GM06990 (cell line): ENCODE measurements at regions not wholly inside any gene's neighbourhood (a gene's known extent, or its start where the extent isn't known, plus 50 kb on each side); places are given as distances from the start of the nearest gene placed in this dataset.
"Not testable (repeated sequence)": the region's sequence is repeated elsewhere in the genome, so short reads cannot be mapped to it uniquely, and the experiment has no call there.

ENCODE experiments used
- DNase-seq: peaks from one replicate; pipeline ENCODE4 v3.0.0-alpha.2; 2011; ENCODE audit not compliant: insufficient read length; ENCODE audit errors: extremely low read depth
- H3K27me3 ChIP-seq: replicated peaks from 2 replicates; pipeline ENCODE4 v1.6.0; 2011; ENCODE audit warnings: low read length; ENCODE audit not compliant: control insufficient read depth, insufficient read depth
- H3K36me3 ChIP-seq: 2 replicates; pipeline ENCODE4 v1.5.1; 2011; ENCODE audit warnings: low read length; ENCODE audit not compliant: control insufficient read depth, insufficient read depth
- H3K4me3 ChIP-seq: replicated peaks from 2 replicates; pipeline ENCODE4 v1.5.1; 2011; ENCODE audit warnings: low read depth, mild to moderate bottlenecking, control low read depth, low read length
- TF ChIP-seq, protein P1 (sequence below): IDR thresholded peaks from 2 replicates; pipeline ENCODE4 v1.5.1; 2011; ENCODE audit warnings: low read length, control low read depth, mild to moderate bottlenecking, inconsistent platforms; ENCODE audit not compliant: insufficient read depth, poor library complexity, severe bottlenecking

DNA sequence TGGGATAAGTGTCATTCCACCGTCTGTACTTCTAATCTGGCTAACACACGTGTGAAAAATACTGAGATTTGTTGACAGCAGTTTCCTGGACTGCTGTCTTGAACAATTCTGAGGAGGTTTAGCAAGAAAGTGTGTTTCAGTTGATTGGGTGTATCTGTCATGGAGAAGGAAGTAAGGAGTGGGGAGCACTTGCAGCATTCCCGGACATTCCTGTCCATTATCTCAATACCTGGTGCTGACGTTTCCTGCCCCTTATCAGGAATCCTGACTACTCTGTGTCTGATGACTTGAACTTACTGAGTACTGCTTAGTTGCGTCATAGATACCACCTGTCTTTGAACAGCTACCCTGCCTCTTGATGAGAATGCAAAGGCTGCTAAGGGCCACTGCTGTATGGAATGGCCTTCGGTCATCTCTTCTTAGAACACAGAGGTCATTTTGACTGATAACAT is 72.0 kb upstream of the VKORC1L1 start:
- no peaks in the 10 kb centered on the region for H3K36me3 ChIP-seq
- TF ChIP-seq, protein P1, sequence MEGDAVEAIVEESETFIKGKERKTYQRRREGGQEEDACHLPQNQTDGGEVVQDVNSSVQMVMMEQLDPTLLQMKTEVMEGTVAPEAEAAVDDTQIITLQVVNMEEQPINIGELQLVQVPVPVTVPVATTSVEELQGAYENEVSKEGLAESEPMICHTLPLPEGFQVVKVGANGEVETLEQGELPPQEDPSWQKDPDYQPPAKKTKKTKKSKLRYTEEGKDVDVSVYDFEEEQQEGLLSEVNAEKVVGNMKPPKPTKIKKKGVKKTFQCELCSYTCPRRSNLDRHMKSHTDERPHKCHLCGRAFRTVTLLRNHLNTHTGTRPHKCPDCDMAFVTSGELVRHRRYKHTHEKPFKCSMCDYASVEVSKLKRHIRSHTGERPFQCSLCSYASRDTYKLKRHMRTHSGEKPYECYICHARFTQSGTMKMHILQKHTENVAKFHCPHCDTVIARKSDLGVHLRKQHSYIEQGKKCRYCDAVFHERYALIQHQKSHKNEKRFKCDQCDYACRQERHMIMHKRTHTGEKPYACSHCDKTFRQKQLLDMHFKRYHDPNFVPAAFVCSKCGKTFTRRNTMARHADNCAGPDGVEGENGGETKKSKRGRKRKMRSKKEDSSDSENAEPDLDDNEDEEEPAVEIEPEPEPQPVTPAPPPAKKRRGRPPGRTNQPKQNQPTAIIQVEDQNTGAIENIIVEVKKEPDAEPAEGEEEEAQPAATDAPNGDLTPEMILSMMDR, result no peak
- DNase-seq, result no peak
- H3K4me3 ChIP-seq, result no peak overlapping the region
- H3K27me3 ChIP-seq, result no peaks in the 10 kb centered on the region

- H3K27me3 ChIP-seq, result no peaks in the 10 kb centered on the region
- DNase-seq, result no peak
- H3K4me3 ChIP-seq, result no peak overlapping the region
- TF ChIP-seq, protein P1, result no peak
- H3K36me3 ChIP-seq, result no peaks in the 10 kb centered on the region
Observed at GRCh38 chr7:65804887-65805286, 68.0 kb upstream of the VKORC1L1 start.

GRCh38 chr7:65807067-65807466 is 65.8 kb upstream of the VKORC1L1 start:
- H3K4me3 ChIP-seq, H3K36me3 ChIP-seq, DNase-seq, H3K27me3 ChIP-seq: not testable (repeated sequence)

DNA sequence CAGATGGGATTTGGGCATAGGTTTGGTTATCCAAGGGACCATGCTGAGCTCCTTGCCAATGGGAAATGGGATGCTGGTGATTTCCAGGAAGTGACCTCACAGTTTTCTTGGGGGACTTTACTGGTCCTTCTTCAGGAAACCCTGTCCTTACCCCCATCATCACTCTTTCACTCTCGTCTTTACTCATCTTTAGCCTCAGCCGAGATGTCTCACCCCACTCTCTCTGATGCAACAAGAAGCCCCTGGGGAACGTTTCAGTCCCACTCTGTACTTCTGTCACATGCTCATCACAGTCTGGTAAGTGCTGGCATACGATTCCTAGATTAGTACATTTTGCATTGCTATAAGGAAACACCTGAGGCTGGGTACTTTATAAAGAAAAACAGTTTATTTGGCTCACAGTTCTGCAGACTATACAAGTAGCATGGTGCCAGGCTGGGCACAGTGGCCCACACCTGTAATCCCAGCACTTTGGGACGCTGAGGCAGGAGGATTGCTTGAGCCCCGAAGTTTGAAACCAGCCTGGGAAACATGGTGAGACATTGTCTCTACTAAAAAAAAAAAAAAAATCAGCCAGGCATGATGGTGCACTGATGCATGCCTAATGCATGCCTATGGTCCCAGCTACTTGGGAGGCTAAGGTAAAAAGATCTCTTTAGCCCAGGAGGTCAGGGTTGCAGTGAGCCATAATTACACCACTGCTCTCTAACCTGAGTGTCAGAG is 63.5 kb upstream of the VKORC1L1 start:
- peak; percentile 74 for DNase-seq
- TF ChIP-seq, protein P1, result no peak
- H3K36me3 ChIP-seq, result no peaks in the 10 kb centered on the region
- peak overlapping the region; percentile 44 for H3K4me3 ChIP-seq
- no peaks in the 10 kb centered on the region for H3K27me3 ChIP-seq

DNA sequence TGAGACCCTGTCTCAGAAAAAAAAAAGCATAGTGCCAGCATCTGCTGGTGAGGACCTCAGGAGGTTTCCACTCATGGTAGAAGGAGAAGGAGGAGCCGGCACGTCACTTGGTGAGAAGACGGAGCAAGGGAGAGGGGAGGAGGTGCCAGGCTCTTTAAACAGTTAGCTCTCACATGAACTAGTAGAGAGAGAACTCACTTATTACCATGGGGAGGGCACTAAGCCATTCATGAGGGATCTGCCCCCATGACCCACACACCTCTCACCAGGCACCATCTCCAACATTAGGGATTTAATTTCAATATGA is 62.9 kb upstream of the VKORC1L1 start:
- no peak for DNase-seq
- H3K36me3 ChIP-seq, result no peaks in the 10 kb centered on the region
- TF ChIP-seq, protein P1, result no peak
- H3K27me3 ChIP-seq, result no peaks in the 10 kb centered on the region
- H3K4me3 ChIP-seq, result peak overlapping the region; percentile 44

DNA sequence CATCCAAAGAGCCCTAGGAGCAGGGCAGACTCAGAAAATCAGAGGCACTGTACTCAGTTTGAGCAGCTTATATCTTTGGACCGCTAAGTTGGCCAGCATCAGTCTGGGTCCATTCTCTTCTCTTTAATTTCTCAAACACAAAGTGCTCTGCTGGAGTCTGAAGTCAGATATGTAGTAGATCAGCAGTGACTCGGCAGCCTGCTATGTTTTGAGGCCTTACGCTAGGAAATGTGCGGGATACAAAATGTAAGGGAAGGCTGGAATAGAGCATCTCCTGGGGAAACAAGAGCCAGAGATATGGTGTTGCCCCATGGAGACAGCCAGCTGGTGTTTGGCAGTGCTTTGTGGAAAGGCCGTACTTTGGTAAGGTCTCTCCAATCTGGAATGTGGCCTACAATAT is 60.6 kb upstream of the VKORC1L1 start:
- Histone ChIP-seq H3K27me3 (no peaks in the 10 kb centered on the region), H3K36me3 (no peaks in the 10 kb centered on the region), H3K4me3 (no peak overlapping the region)
- TF ChIP-seq, protein P1, result no peak
- no peak for DNase-seq

GRCh38 chr7:65814556-65815167 is 58.2 kb upstream of the VKORC1L1 start:
- DNase-seq, H3K27me3 ChIP-seq, H3K4me3 ChIP-seq, H3K36me3 ChIP-seq: not testable (repeated sequence)
